HG02571 (cell line): ENCODE measurements at regions not wholly inside any gene's neighbourhood (a gene's known extent, or its start where the extent isn't known, plus 50 kb on each side); places are given as distances from the start of the nearest gene placed in this dataset.

ENCODE experiments used
- ATAC-seq: cut with Tn5 transposase; IDR thresholded peaks from one replicate; pipeline ENCODE4 v1.9.1; 2021; ENCODE audit warnings: mild to moderate bottlenecking, moderate library complexity; ENCODE audit not compliant: unreplicated experiment

DNA sequence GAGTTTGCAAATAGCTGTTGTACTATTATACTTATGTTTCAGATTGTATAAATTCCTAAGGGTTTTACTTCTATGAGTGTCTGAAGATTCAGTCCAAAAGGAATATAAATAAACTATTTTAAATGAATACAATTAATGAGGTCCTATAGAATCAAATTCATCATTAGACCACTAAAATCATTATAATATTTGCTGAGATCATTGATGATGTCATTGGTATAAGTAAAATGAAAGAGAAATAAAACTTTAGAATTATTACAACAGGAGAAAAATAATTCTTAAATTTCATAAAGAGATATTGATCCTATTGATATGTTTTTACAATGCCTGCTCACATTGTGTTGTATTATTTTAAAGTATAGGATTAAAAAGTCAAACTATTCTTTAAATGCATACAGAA, 544.0 kb upstream of the ZWINT start:
- no peak for ATAC-seq

DNA sequence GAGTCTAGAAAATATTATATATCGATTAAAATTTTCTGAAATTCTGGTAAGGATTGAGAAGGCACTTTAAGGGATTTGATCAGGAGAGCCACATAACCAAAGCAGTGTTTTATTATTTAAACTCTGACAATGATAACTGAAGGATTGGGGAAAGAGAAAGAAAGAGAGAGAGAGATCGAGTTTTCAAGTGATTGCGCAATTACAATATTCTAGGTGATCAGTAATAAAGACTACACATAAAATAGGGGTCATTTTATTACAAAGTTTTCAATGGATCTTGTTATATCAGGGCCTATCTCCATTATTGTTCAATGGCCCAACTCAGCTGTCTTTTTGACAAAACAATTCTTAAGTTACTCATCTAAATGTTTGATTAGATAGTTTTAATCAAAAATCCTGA, 541.5 kb upstream of the ZWINT start:
- ATAC-seq = no peak

DNA sequence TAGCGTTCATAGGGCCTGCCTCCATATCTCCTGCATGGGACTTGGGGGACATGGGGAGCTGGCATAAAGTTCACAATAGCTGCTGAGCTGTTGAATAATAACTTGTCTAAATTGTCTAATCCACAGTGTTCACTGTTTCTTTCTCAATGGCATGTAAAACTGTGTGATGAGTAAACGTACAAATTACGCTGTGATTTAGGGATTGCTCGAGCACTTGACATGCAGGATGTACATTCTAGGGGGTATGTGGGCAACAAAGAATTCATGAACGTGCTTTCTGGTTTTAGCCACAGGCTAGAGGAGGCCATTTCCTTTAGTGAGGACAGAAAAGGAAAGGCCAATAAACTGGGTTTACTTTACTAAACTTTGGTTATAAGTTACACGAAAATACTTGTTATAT, 534.2 kb upstream of the ZWINT start:
- ATAC-seq = no peak

DNA sequence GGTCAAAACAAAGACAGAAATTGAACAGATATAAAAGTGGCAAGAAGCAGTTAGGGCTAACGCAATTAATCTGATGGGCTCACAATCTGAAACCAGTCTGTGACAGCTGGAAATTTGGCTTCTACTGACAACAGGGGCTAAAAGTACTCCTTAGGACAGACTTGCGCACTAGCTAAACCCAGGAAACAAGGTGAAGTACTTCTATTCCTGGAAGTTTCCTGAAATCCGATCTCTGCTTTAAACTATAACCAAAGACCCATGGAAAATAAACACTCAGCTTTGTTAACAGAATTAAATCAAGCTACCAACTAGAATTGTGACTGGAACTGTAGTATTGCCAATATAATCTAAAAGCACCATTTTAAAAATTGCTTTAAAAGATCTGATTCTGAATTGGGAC, 520.2 kb upstream of the ZWINT start:
- ATAC-seq = no peak

DNA sequence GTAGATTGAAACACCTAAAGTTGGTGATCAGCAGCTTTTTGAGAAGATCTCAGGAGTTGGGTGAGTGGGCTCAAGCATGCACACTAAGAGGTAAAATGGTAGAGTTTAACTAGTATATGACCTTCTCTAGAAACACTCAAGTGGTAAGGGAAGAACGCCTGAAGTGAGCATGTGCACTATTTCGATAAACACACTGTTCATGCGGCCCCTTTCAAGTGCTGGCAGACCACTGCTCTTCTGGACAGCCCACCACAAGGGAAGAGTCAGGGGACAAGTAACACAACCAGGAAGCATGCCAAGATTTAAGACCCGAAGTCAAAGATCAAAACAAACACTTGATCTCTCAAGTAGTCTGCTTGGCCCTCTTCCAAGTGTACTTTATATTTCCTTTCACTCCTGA, 519.5 kb upstream of the ZWINT start:
- no peak for ATAC-seq

DNA sequence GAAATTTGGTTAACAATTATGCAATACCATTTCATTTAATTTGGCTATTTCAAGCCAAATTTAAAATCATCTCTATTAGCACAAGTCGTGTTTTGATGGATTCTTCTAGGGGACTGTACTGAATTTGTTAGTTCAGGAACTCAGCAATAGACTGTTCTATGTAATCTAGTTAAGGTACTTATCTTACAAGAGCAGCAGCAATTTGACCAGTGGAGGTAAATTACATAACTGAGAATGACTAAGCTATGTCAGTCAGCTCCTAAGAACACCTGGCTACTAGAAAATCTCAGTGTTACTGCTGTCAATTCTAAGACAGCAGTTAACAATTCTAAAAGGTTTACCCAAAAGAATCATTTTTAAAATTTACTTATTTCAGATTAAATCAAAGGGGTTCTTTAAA, 513.9 kb upstream of the ZWINT start:
- ATAC-seq = no peak

DNA sequence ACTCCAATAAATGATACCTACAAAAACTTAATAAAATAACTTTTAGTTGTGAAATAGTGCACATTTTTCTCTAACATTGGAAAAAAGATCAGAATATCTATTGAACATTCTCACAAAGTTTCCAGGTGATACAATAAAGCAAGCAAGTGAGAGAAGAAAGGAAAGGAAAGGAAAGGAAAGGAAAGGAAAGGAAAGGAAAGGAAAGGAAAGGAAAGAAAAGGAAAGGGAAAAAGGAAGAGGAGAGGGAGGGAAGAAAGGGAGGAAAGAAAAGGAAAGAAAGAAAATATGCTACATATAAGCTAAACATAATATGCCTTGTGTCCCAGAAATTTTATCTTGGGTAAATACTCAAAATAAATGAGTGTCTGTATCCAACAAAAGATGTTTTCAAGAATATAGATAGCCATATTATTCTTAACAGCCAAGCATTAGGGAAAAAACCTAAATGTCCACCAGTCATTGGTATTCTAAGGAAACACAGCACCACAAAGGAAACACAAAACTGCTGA, 510.2 kb upstream of the ZWINT start:
- no peak for ATAC-seq

DNA sequence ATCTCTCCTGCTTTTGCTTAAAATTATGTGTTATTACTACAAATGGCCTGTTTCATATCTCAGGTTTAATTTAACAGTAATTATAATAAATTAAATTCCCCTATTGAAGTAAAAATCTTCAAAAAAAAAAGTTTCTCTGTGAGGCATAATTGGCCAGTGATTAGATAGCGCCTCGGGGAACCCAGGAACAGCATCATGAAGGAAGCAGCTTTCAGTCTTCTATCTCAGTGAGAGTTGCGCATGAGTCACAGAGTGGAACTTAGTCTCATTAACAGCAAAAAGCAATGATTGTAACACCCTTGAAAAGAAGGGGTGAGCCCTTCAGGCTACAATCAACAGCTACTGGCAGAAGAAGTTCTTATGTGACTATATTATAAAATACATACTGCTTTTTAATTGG, 506.2 kb upstream of the ZWINT start:
- ATAC-seq = no peak

DNA sequence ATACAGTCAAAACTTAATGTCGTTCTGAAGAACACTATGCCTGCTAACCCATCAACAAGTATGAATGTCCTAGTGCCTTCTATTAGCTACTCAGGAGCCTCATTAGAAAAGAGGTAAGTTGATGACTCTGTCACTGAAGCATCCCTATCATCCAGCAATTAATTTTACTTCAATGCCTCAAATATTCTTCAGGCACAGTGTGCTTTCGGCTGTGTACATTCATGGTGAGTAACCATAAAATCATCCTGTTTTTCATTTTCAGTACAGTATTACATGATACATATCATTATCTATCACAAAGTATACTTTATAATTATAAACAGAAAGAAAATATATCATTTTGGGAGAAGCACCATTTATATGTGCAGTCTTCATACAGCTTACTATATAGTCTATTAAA, 495.5 kb upstream of the ZWINT start:
- no peak for ATAC-seq

DNA sequence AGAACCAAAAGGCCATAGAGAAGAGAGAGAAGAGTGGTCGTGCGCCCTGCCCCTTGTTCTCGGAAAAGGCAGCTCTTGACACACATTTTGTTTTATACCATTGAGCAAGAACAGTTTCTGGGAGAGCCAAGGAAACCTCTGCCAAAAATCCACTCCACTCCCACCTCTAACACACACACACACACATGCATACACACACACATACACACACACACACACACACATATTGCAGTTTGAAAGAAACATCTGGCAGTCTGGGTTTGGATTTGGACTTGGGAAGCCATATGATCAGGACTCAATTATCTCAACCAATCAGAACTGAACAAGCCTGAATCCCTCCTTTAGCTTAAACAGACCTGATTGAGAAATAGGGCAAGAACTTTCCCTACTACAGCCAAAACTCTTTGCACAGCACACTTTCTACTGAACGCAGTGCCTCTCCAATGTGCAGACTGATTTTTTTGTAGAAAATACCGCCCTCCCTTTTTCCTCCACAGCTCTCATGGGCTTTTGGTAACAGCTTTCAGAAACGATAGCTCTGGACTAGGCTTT, 484.0 kb upstream of the ZWINT start:
- no peak for ATAC-seq

DNA sequence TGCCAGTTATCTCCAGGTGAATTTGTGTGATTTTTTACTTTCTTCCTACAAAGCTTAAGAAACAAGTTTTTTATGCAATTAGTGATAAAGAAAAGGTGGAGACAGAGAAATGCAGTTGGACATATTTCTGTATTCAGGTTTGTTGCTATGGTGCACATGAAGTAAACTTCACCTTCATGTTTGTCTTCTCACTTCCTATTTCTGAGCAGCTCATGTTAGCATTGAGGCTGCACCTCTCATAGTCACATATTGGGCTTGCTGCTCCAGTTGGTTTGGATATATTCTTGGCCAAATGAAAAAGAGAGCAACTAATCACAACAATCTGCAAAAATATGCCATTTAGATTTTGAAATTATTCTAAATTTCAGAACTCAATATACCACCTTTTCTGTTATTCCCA, 475.6 kb upstream of the ZWINT start:
- no peak for ATAC-seq

DNA sequence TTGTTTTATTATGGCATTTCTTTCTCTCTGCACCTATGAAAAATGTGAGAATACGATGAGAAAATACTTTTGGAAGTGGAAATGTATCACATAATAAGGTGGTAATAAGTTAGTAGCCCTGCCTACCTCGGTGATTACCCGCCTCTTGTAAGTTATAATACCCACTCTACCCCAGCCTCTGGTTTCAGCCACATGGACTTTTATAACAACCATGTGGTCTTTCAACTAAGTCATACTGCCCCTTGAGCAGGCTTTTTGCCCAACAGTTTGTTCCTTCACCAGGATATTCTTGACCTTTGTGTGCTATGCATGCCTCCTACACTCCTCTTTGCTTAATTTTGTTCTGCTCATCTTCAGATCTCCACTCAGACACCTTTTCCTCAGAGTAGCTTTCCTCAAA, 470.6 kb upstream of the ZWINT start:
- ATAC-seq = no peak

DNA sequence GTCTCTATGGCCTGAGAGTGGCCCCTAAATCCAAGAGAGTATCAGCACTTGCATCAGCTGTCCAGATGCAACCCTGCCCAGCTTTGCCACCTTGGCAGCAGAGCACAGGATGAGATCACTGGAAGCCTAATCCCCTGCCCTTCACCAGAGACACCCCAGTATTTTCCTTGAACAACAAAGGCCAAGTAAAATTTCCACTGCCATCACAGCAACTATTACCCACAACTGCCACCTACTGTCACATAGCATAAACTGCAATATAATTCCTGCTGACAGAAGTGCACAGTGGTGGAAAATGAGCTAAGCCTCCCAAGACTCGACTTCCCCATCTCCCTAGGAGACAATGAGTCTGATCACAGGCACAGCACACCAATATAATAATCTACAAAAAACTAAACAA, 462.8 kb upstream of the ZWINT start:
- ATAC-seq = peak; percentile 63

DNA sequence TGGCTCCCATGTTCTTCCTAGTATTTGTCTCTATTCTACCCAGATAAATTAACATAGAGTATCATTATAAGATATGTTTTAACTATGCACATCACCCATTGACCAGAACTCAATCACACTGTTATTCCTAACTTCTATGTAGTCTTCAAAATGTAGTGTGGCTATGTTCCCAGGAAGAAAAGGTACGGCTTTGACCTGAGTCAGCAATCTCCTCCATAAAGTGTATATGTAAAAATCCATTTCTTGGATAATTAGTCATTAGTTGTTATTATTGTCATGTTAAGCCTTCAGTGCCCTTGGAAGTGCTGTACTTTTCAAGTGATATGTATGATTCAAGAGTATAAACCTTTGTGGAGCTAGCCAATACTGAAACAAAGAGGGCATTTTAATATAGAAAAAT, 444.0 kb upstream of the ZWINT start:
- no peak for ATAC-seq

DNA sequence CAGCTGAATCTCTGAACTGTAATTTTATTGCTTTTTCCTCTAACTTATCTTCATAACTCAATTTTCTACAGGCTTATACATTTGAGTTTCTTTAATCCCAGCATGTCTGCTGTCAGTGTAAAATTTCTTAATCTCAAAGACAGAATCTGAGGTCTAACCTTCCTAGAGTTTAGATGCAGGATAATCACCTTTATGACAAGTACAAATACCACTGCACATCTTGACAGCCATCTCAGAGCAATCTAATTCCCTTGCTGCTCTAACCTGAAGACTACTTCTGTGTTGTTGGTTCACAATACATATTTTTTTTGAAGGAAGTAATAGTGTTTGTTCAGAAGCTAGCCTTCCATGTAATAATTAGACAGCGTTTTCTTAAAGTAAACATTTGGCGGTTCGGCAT, 424.2 kb upstream of the ZWINT start:
- ATAC-seq = no peak

DNA sequence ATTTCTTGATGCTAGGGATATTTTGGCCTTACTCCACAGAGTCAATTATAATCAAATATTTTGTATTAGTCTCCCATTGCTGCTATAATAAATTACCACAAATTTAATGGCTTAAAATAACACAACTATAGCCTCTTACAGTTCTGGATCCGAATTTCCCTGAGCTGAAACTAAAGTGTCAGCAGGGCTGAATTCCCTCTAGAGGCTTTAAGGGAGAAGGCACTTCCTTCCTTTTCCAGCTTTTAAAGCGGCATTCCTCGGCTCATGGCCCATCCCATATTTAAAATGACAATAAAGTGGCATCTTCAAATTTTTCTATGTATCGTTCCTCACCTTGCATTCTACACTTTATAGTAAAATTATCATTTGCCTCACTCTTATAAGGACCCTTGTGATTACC, 421.4 kb upstream of the ZWINT start:
- no peak for ATAC-seq

DNA sequence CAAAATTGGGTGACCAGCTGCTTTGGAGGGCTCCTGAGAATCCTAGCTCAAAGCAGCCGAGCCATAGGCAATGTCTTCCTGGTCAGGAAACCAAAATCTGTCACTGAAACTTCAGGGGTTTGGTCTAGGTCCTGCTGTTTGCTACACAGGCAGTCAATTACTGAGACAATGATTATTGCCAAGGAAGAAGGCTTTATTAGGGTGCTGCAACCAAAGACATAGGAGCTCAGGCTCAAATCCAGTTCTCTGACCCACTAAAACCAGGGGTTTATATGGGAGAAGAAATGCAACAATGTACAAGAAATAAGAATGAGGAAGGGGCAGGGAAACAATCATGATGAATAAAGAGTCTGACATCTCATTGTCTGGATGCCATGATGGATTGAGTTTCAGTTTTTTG, 410.3 kb upstream of the ZWINT start:
- no peak for ATAC-seq

DNA sequence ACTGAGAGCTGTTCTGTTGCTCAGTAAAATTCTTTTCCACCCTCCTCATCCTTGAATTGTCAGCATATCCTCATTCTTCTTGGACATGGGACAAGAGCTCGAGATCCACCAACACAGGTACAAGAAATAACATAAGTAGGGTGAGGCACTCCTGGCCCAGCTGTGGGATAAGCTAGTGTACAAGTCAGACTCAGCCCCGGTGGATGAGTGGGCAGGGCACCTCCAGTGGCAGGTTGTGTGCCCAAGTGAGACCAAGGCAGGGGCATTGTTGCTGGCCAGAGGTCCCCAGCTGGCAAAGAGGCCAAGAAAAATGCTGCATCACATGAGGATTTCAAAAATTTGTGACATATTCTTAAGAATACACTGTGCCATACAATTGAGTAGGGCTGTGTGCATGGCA, 402.0 kb upstream of the ZWINT start:
- no peak for ATAC-seq

DNA sequence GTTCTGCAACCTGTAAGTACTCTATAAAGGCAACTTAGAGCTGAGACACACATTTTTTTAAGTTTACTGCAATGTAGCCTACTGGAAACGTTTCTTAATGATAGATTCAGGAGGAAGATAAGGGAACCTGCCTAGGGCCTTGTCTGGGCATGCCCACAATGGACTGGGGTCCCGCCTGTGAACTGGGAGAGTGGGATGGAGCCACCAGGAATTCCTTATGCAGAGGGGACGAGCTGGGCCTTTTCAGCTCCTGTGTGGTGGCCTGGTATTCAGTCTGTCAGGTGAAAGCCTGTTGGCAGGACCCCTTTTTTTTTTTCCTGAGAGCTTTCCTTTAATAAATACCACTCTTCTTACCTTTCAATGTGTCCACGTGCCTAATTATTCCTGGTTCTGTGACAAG, 384.4 kb upstream of the ZWINT start:
- no peak for ATAC-seq

DNA sequence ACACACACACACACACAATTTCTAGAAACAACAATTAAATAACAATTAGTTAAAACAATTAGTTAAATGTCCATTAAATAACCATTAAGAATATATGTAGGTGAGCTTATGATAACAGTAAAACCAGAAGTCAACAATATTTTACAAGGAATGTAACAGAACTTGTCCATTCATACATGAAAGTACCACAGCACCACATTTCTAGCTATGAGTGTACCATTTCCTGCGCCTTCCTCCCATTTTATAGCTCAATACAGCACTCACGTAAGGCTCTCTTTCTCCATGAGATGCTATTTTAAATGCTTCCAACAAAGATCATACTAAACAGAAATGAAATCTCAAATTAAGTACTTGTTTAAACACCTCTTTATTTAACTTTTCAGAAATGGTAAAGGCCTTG, 367.3 kb upstream of the ZWINT start:
- no peak for ATAC-seq

DNA sequence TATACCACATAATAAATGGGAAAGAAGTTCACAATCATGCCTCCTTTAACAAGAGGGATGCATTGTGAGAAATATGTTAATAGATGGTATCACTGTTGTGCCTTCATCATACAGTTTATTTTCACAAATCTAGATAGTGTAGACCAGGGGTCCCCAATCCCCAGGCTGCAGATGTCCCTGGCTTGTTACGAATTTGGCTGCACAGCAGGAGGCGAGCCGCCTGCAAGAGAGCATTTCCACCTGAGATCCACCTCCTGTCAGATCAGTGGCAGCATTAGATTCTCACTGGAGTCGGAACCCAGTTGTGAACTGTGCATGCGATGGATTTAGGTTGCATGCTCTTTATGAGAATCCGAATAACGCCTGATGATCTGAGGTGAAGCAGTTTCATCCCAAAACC, 361.9 kb upstream of the ZWINT start:
- ATAC-seq = no peak

DNA sequence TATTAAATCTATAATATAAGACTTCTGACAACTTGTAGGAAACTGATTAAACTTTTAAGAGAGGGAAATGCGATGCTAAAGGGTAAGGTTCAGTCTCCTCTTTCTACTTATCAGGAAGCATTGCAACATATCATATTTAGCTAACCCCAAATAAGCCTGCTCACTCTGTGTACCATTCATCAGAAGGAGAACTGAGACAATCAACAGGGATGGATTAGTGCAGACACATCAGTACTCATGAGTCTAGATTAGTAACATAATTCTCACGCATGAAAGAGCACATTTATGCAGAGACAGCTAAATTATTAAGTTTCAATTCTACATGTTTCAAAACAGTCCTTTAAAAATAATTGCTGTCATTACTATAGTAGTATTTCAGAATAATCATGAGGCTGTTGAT, 354.2 kb upstream of the ZWINT start:
- ATAC-seq = no peak

DNA sequence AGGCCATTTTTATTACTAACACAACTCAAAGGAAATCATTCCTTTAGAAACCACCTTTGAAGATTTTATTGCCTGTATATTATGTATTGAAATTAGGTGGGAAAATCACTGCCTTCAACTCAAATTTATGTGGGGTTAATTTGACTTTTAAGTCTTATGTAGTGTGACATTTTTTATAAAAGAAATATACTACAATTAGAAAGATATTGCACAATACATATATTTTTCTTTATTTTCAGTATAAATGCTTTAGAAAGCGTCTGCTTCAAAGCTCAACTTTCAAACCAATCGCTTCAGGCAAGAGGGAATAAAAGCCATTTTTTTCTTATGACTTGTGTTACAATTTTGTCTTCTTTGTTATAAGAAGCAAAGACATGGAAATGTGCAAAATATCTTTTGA, 337.4 kb upstream of the ZWINT start:
- no peak for ATAC-seq

DNA sequence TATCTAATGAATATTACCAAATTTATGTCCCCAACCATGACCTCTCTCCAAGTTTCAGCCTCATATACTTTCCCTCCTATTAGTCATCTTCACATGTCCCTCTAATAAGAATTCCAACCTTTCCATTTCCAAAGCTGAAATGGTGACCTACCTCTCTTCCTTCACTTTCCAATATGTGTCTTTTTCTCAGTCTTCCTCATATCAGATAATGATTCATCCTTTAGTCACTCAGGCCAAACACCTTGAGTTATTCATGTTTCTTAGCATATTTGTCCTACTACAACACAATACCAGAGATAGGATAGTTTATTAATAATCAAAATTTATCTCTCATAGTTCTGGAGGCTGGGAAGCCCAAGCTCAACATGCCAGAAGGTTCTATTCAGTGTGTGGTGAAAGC, 318.5 kb upstream of the ZWINT start:
- no peak for ATAC-seq
